ENCODE measurements at regions not wholly inside any gene's neighbourhood (a gene's known extent, or its start where the extent isn't known, plus 50 kb on each side); places are given as distances from the start of the nearest gene placed in this dataset.

DNA sequence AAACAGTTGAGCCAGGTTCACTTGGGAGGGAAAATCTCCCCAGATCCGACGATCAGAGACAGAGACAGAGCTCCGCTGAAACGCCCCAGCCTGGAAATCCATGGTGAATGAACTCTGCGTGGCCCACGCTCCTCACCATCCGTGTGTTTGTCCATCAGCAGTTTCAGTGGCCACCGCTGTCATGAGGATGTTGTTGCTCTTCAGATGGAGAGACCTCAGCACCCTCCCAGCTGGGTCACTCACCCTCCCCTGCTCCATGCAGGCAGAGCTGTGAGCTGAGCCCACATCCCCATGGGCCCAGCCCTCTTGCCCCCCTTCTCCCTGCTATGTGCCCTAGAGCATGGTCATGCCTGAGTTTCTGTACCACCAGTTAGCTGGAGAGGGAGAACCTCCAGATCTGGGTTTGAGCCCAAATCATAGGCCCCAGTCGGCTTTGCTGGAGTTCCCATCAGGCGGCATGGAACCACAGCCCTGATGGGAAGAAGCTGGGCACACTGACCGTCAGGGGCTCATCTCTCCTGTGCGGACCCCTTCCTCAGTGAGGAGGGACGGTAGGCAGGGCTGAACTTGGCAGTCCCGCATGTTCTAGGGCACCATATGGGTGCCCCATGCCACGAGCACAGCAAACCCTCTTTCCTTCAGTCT is 154.4 kb upstream of the COL5A1 start:
- Histone ChIP-seq H3K4me1 (no peaks in the 10 kb centered on the region), H3K9me3 (no peaks in the 10 kb centered on the region), H3K4me3 (no peak overlapping the region), H3K36me3 (replicated peaks in 1 of 2; ENCODE audit: insufficient read depth in 1 of 2, low read depth in 2 of 2) (no peaks in the 10 kb centered on the region), H3K27ac (no peak overlapping the region), H3K27me3 (no peaks in the 10 kb centered on the region)
- 73 to 80% methylated on average over 12 to 15 of the region's 15 CpGs for WGBS, 2 donors
- TF ChIP-seq POLR2A (IDR thresholded peaks at IDR 0.05) (no peak), CTCF (IDR thresholded peaks at IDR 0.05) (no peak)
- intact Hi-C loops (cut with DNase I): no loop called here
- DNase-seq: peak in 2 of 4 donors; percentile 3 to 5
- no peak for ATAC-seq

- Histone ChIP-seq H3K27ac (no peak overlapping the region), H3K4me1 (no peaks in the 10 kb centered on the region), H3K27me3 (no peaks in the 10 kb centered on the region), H3K36me3 (replicated peaks in 1 of 2; ENCODE audit: insufficient read depth in 1 of 2, low read depth in 2 of 2) (no peaks in the 10 kb centered on the region), H3K9me3 (no peaks in the 10 kb centered on the region), H3K4me3 (no peak overlapping the region)
- intact Hi-C loops (cut with DNase I): no loop called here
- DNase-seq: peak in 3 of 4 donors; percentile 13 to 24 (median 15)
- TF ChIP-seq POLR2A (IDR thresholded peaks at IDR 0.05): no peak
- TF ChIP-seq CTCF (IDR thresholded peaks at IDR 0.05): no peak
- ATAC-seq: peak; percentile 28
- 43 to 52% methylated on average over 13 to 32 of the region's 32 CpGs for WGBS, 2 donors
Observed at GRCh38 chr9:134488331-134489280, 153.0 kb upstream of the COL5A1 start.

DNA sequence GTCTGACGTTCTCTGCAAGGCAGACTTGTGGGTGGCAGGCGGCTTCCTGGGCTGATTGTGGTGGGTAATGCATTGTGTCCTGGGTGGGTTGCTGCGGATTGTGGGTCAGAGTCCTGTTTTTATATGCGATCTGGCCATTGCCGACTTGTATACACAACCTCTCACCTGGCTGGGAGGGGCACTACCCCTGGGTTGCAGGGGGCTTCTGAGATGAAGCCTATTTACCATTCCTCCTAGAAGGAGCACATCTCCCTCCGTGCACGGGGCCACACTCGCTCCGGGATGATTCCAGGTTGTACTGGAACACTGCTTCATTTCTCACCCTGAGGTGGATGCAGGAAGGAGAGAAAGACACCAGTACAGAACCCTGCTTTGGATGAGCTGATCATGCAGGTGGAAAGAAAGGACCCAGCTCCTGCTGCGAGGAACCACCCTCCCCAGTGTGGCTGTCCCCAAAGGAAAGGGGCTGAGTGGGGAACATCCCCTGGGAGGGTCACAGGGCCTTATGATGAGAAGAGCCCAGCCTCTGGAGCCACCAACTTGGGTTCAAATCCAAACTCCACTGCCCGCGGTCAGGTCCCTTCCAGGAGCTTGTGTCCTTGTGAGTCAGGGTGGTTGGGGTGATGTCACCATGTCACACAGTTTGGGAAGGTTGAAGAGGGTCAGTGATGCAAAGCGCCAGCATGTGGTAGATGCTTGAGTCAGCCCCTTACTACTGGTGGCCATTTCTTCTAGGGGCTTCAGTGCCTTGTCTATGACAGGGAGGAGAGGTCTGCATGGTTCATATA is 151.8 kb upstream of the COL5A1 start:
- intact Hi-C loops (cut with DNase I): no loop called here
- Histone ChIP-seq H3K4me1 (no peaks in the 10 kb centered on the region), H3K4me3 (no peak overlapping the region), H3K27me3 (no peaks in the 10 kb centered on the region), H3K36me3 (replicated peaks in 1 of 2; ENCODE audit: insufficient read depth in 1 of 2, low read depth in 2 of 2) (no peaks in the 10 kb centered on the region), H3K9me3 (no peaks in the 10 kb centered on the region), H3K27ac (no peak overlapping the region)
- WGBS, 2 donors: 73 to 81% methylated on average over 12 to 13 of the region's 13 CpGs
- DNase-seq: peak in 2 of 4 donors; percentile 1 to 6
- no peak for TF ChIP-seq CTCF (IDR thresholded peaks at IDR 0.05)
- TF ChIP-seq POLR2A (IDR thresholded peaks at IDR 0.05): no peak
- no peak for ATAC-seq

GRCh38 chr9:134490446-134490845 is 151.2 kb upstream of the COL5A1 start:
- no peak for TF ChIP-seq CTCF (IDR thresholded peaks at IDR 0.05)
- TF ChIP-seq POLR2A (IDR thresholded peaks at IDR 0.05): no peak
- intact Hi-C loops (cut with DNase I): no loop called here
- peak in 1 of 4 donors; percentile 2 for DNase-seq
- Histone ChIP-seq H3K27me3 (no peaks in the 10 kb centered on the region), H3K27ac (no peak overlapping the region), H3K4me3 (no peak overlapping the region), H3K9me3 (no peaks in the 10 kb centered on the region), H3K4me1 (no peaks in the 10 kb centered on the region), H3K36me3 (replicated peaks in 1 of 2; ENCODE audit: insufficient read depth in 1 of 2, low read depth in 2 of 2) (no peaks in the 10 kb centered on the region)
- WGBS, 2 donors: 74% methylated on average over 9 of the region's 9 CpGs; no CpG with 5 or more reads in 1 of the 2 donors
- ATAC-seq: no peak

All from body of pancreas (tissue), 4 donors.